GM10266 (cell line): ENCODE measurements at regions not wholly inside any gene's neighbourhood (a gene's known extent, or its start where the extent isn't known, plus 50 kb on each side); places are given as distances from the start of the nearest gene placed in this dataset.

Experiments
- DNase-seq: peaks from one replicate; pipeline ENCODE4 v3.0.0; 2012; ENCODE audit errors: extremely low spot score
- CTCF ChIP-seq: IDR thresholded peaks from 2 replicates; pipeline ENCODE4 v1.5.1; 2012; ENCODE audit warnings: mild to moderate bottlenecking, low read depth; ENCODE audit not compliant: control insufficient read depth, insufficient read depth; ENCODE audit errors: missing control alignments

- TF ChIP-seq CTCF: no peak
- DNase-seq: no peak
Measured at GRCh38 chr13:39251340-39251739, 213.1 kb downstream of the NHLRC3 start.

GRCh38 chr13:39253774-39254173 is 215.5 kb downstream of the NHLRC3 start:
- TF ChIP-seq CTCF: no peak
- DNase-seq: no peak

- no peak for DNase-seq
Measured at GRCh38 chr13:39254601-39255000, 216.3 kb downstream of the NHLRC3 start.

GRCh38 chr13:39257642-39258041 is 219.4 kb downstream of the NHLRC3 start:
- no peak for DNase-seq
- TF ChIP-seq CTCF: no peak

More at GRCh38 chr13:39254601-39255000, 216.3 kb downstream of the NHLRC3 start:
- TF ChIP-seq CTCF: no peak

GRCh38 chr13:39259371-39260140 is 221.3 kb downstream of the NHLRC3 start:
- peak; percentile 24 for DNase-seq
- TF ChIP-seq CTCF: no peak

GRCh38 chr13:39263033-39263432 is 224.8 kb downstream of the NHLRC3 start:
- peak; percentile 69 for TF ChIP-seq CTCF
- DNase-seq: peak; percentile 39

- DNase-seq: no peak
- no peak for TF ChIP-seq CTCF
Measured at GRCh38 chr13:39263531-39263930, 225.3 kb downstream of the NHLRC3 start.
